HCT116 (cell line): ENCODE measurements at regions not wholly inside any gene's neighbourhood (a gene's known extent, or its start where the extent isn't known, plus 50 kb on each side); places are given as distances from the start of the nearest gene placed in this dataset.
"Not testable (repeated sequence)": the region's sequence is repeated elsewhere in the genome, so short reads cannot be mapped to it uniquely, and the experiment has no call there.

Experiments used
- ATAC-seq: fragments of 200-7000 bp; cut with Tn5 transposase; 2 replicates; pipeline ENCODE4 v1.9.1; 2020; ENCODE audit warnings: mild to moderate bottlenecking, moderate library complexity
- BruUV-seq: library from RNA; stranded (reverse); fragments of 400-500 nt; replicated peaks from 2 replicates; lab custom pipeline; 2021; lab: Mats Ljungman, UMichigan
- CTCF ChIA-PET: fragments of 300-600 bp; sonication (Branson Sonifier 250); formaldehyde crosslinking; loops from one replicate; lab custom pipeline; 2021; ENCODE audit warnings: antibody characterized with exemption; lab: Charles Lee
- POLR2A ChIA-PET: fragments of 300-600, 350-600 bp; sonication (Branson Sonifier 250); formaldehyde crosslinking; loops from one replicate; lab custom pipeline; 2021; ENCODE audit warnings: antibody characterized with exemption; lab: Charles Lee
- RAD21 ChIA-PET, 2 experiments: fragments of 300-600 bp; sonication (Branson Sonifier 250); formaldehyde crosslinking; loops; one replicate each; lab custom pipeline; 2023; ENCODE audit warnings: low total read pairs in 2 of 2; ENCODE audit not compliant: uncharacterized antibody in 2 of 2, unreplicated experiment in 2 of 2, low non-redundant PET in 1 of 2; lab: Charles Lee
- DNase-seq: peaks from one replicate; pipeline ENCODE4 v3.0.0-alpha.2; 2010; ENCODE audit warnings: low read depth, low spot score
- H2AFZ ChIP-seq: fragments of 200-600 bp; shearing (Covaris generic), sonication (generic); 2 replicates; pipeline ENCODE4 v1.6.1; 2017; ENCODE audit warnings: low read depth, mixed run types, mixed read lengths, antibody characterized with exemption, low read length; ENCODE audit not compliant: poor library complexity, severe bottlenecking
- H3K27ac ChIP-seq: 2 replicates; pipeline ENCODE4 v1.5.1; 2012; ENCODE audit warnings: low read depth, low read length
- H3K27me3 ChIP-seq: fragments of 200-600 bp; sonication (generic); 2 replicates; pipeline ENCODE4 v1.6.1; 2016; ENCODE audit warnings: mixed run types, low read length, mixed read lengths; ENCODE audit not compliant: insufficient read depth
- H3K36me3 ChIP-seq, 2 experiments: fragments of 200-500 bp in 1 of 2; fragments of 200-600 bp in 1 of 2; sonication (Bioruptor generic) in 1 of 2; sonication (generic) in 1 of 2; 2 replicates each; pipeline versions ENCODE4 v1.5.1 to v1.6.1; 2014 to 2016; ENCODE audit warnings: low read length in 2 of 2, inconsistent platforms in 1 of 2, mixed read lengths in 1 of 2, mixed run types in 1 of 2; ENCODE audit not compliant: insufficient read depth in 2 of 2, control insufficient read depth in 1 of 2
- H3K4me1 ChIP-seq, 2 experiments: fragments of 200-600 bp in 1 of 2; sonication (generic) in 1 of 2; 2 replicates each; pipeline versions ENCODE4 v1.5.1 to v1.6.1; 2012 to 2017; ENCODE audit warnings: low read length in 2 of 2, inconsistent platforms in 1 of 2, mild to moderate bottlenecking in 1 of 2, mixed read lengths in 1 of 2, mixed run types in 1 of 2, moderate library complexity in 1 of 2; ENCODE audit not compliant: insufficient read depth in 2 of 2, control insufficient read depth in 1 of 2
- H3K4me2 ChIP-seq: fragments of 200-600 bp; sonication (generic); 2 replicates; pipeline ENCODE4 v1.6.1; 2017; ENCODE audit warnings: mixed run types, low read length, mixed read lengths
- H3K4me3 ChIP-seq, 2 experiments: fragments of 200-600 bp in 1 of 2; sonication (generic) in 1 of 2; replicated peaks in 1 of 2; 2 replicates each; pipeline ENCODE4 v1.5.1; 2011 to 2016; ENCODE audit warnings: low read length in 2 of 2, control low read depth in 1 of 2, low read depth in 1 of 2, mild to moderate bottlenecking in 1 of 2, mixed read lengths in 1 of 2, mixed run types in 1 of 2
- H3K79me2 ChIP-seq: fragments of 200-600 bp; sonication (generic); 2 replicates; pipeline ENCODE4 v1.6.1; 2017; ENCODE audit warnings: mild to moderate bottlenecking, mixed run types, low read length, moderate library complexity, mixed read lengths; ENCODE audit not compliant: insufficient read depth
- H3K9ac ChIP-seq: fragments of 200-600 bp; sonication (generic); 2 replicates; pipeline ENCODE4 v1.6.1; 2016; ENCODE audit warnings: low read length, mixed read lengths
- H3K9me2 ChIP-seq: fragments of 200-600 bp; sonication (generic), shearing (Covaris generic); 2 replicates; pipeline ENCODE4 v1.6.1; 2017; ENCODE audit warnings: mixed run types, mild to moderate bottlenecking, moderate library complexity; ENCODE audit not compliant: insufficient read depth
- H3K9me3 ChIP-seq, 2 experiments: fragments of 200-500 bp in 1 of 2; fragments of 200-600 bp in 1 of 2; sonication (Bioruptor generic) in 1 of 2; sonication (generic) in 1 of 2; 2 replicates each; pipeline ENCODE4 v1.6.1; 2014 to 2017; ENCODE audit warnings: low read length in 2 of 2, mixed read lengths in 2 of 2, inconsistent platforms in 1 of 2, low read depth in 1 of 2, mild to moderate bottlenecking in 1 of 2, mixed run types in 1 of 2, moderate library complexity in 1 of 2; ENCODE audit not compliant: control insufficient read depth in 1 of 2, insufficient read depth in 1 of 2
- H4K20me1 ChIP-seq: fragments of 200-600 bp; sonication (generic), shearing (Covaris generic); 2 replicates; pipeline ENCODE4 v1.6.1; 2017; ENCODE audit warnings: mixed run types, mild to moderate bottlenecking, moderate library complexity; ENCODE audit not compliant: insufficient read depth
- CBX3 ChIP-seq: IDR thresholded peaks from 2 replicates; pipeline ENCODE4 v1.6.1; 2012; ENCODE audit warnings: low read depth
- CEBPB ChIP-seq: IDR thresholded peaks from 2 replicates; pipeline ENCODE4 v1.6.1; 2012; ENCODE audit warnings: low read depth
- EZH2 ChIP-seq: fragments of 200-600 bp; sonication (generic); IDR thresholded peaks from 2 replicates; pipeline ENCODE4 v1.6.1; 2017; ENCODE audit warnings: antibody characterized with exemption, mixed run types
- EZH2phosphoT487 ChIP-seq: fragments of 200-600 bp; IDR thresholded peaks from 2 replicates; pipeline ENCODE4 v1.6.1; 2018; ENCODE audit warnings: antibody characterized with exemption, borderline replicate concordance
- POLR2A ChIP-seq: IDR thresholded peaks from 2 replicates; pipeline ENCODE4 v1.7.0; 2011; ENCODE audit warnings: borderline replicate concordance; ENCODE audit not compliant: insufficient read depth, insufficient read length; ENCODE audit errors: extremely low read depth
- SP1 ChIP-seq: IDR thresholded peaks from 2 replicates; pipeline ENCODE4 v1.6.1; 2012; ENCODE audit warnings: low read depth
- TCF7L2 ChIP-seq: IDR thresholded peaks from 2 replicates; pipeline ENCODE4 v1.7.0; 2011; ENCODE audit warnings: borderline replicate concordance, inconsistent platforms; ENCODE audit not compliant: insufficient read depth, insufficient read length; ENCODE audit errors: extremely low read depth
- YY1 ChIP-seq: IDR thresholded peaks from 2 replicates; pipeline ENCODE4 v1.6.1; 2011; ENCODE audit warnings: low read length, low read depth, moderate library complexity, mild to moderate bottlenecking; ENCODE audit not compliant: insufficient replicate concordance; ENCODE audit errors: extremely low read depth
- intact Hi-C: fragments of 100-400 bp; cut with micrococcal nuclease; formaldehyde crosslinking; loops from 2 replicates; pipeline ENCODE4 v1.10.0; 2022
- TF ChIP-seq, protein P1 (sequence below): IDR thresholded peaks from 2 replicates; pipeline ENCODE4 v1.6.1; 2012; ENCODE audit warnings: low read depth

DNA sequence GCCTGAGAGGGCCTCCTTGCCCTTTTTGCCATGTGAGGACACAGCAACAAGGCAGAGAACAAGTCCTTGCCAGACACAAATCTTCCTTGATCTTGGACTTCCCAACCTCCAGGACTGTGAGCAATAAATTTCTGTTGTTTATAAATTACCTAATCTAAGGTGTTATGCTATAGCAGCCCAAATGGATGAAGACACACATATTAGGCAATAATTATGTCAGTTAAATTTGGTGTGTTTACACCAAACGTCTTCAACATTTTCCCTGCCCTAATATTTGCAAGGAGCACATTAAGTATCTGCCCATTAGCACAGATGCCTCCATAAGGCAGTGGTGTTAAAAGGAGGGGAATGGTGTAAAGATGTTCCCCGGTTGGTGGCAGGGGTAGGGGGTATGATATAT is 94.8 kb downstream of the ETS2 start:
- ChIA-PET POLR2A (no interaction called here), CTCF (no interaction called here), RAD21 (no interaction called here)
- intact Hi-C loops = no loop called here
- Histone ChIP-seq H4K20me1 (no peaks in the 10 kb centered on the region), H3K9ac (no peak overlapping the region), H3K4me3 (no peak overlapping the region), H3K4me2 (no peak overlapping the region), H3K27ac (no peak overlapping the region), H3K27me3 (no peaks in the 10 kb centered on the region), H3K9me3 (no peaks in the 10 kb centered on the region), H3K36me3 (no peaks in the 10 kb centered on the region), H3K4me1 (no peaks in the 10 kb centered on the region; a peak in 1 of 4 replicates), H2AFZ (no peak overlapping the region), H3K79me2 (no peaks in the 10 kb centered on the region), H3K9me2 (no peaks in the 10 kb centered on the region)
- no peak for TF ChIP-seq YY1
- ATAC-seq = no peak
- DNase-seq = no peak
- no TSS peak for BruUV-seq

DNA sequence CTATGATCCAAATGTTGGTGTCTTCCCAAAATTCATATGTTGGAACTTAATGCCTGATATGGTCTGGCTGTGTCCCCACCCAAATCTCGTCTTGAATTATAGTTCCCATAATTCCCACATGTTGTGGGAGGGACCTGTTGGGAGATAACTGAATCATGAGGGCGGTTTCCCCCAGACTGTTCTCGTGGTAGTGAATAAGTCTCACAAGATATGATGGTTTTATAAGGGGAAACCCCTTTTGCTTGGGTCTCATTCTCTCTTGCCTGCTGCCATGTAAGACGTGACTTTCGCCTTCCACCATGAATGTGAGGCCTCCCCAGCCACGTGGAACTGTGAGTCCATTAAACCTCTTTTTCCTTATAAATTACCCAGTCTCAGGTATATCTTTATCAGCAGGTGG is 94.3 kb downstream of the ETS2 start:
- H4K20me1 ChIP-seq, H2AFZ ChIP-seq, H3K9ac ChIP-seq, CTCF ChIA-PET, H3K4me1 ChIP-seq, H3K36me3 ChIP-seq, H3K9me3 ChIP-seq, H3K27me3 ChIP-seq, intact Hi-C loops, H3K27ac ChIP-seq, POLR2A ChIA-PET, BruUV-seq, RAD21 ChIA-PET, DNase-seq, H3K9me2 ChIP-seq, H3K79me2 ChIP-seq, H3K4me3 ChIP-seq, H3K4me2 ChIP-seq, ATAC-seq: not testable (repeated sequence)

DNA sequence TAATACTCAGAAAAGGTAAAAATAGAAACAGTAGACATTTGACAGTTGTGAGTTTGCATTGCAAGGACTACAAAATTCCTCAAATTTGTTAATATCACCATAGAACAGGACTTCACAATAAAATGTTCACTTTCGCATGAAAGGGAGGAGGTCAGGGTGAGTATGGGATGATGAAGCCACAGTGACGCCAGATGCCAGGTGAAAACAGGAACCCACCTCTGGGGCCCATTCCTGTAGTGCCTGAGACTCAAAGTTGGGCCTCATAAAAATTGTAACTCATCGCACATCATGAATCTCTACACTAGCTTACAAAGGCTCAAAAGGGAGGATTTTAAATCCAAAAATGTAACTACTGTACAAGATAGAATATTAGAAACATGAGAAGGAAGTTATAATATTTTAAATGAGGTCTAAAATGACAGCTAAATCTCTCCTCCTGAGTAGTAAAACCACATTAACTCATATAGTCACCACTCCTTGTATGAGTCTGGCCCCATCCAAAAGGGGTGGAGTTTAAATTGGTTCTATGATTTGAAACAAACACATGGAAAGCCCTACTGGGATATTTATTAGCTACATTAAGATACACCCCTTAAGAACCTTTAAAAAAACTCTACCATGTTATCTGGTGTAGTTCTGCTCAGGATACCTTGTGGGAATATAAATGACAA is 93.7 kb downstream of the ETS2 start:
- no peaks in the 10 kb centered on the region for H3K9me3 ChIP-seq
- no TSS peak for BruUV-seq
- ChIA-PET RAD21 (no interaction called here), CTCF (no interaction called here), POLR2A (no interaction called here)
- H3K27me3 ChIP-seq = no peaks in the 10 kb centered on the region
- DNase-seq (no peak), ATAC-seq (no peak)
- intact Hi-C loops = no loop called here
- no peak overlapping the region for H3K9ac ChIP-seq
- H3K9me2 ChIP-seq = no peaks in the 10 kb centered on the region
- H3K36me3 ChIP-seq = no peaks in the 10 kb centered on the region
- H3K4me2 ChIP-seq = no peak overlapping the region
- H4K20me1 ChIP-seq = no peaks in the 10 kb centered on the region
- H3K27ac ChIP-seq = no peak overlapping the region
- H3K79me2 ChIP-seq = no peaks in the 10 kb centered on the region
- no peak overlapping the region for H3K4me3 ChIP-seq
- no peak overlapping the region for H2AFZ ChIP-seq
- no peaks in the 10 kb centered on the region; a peak in 1 of 4 replicates for H3K4me1 ChIP-seq
- TF ChIP-seq EZH2 (no peak), EZH2phosphoT487 (no peak), POLR2A (no peak), SP1 (no peak), CEBPB (no peak), CBX3 (no peak), TCF7L2 (no peak)
- TF ChIP-seq, protein P1, sequence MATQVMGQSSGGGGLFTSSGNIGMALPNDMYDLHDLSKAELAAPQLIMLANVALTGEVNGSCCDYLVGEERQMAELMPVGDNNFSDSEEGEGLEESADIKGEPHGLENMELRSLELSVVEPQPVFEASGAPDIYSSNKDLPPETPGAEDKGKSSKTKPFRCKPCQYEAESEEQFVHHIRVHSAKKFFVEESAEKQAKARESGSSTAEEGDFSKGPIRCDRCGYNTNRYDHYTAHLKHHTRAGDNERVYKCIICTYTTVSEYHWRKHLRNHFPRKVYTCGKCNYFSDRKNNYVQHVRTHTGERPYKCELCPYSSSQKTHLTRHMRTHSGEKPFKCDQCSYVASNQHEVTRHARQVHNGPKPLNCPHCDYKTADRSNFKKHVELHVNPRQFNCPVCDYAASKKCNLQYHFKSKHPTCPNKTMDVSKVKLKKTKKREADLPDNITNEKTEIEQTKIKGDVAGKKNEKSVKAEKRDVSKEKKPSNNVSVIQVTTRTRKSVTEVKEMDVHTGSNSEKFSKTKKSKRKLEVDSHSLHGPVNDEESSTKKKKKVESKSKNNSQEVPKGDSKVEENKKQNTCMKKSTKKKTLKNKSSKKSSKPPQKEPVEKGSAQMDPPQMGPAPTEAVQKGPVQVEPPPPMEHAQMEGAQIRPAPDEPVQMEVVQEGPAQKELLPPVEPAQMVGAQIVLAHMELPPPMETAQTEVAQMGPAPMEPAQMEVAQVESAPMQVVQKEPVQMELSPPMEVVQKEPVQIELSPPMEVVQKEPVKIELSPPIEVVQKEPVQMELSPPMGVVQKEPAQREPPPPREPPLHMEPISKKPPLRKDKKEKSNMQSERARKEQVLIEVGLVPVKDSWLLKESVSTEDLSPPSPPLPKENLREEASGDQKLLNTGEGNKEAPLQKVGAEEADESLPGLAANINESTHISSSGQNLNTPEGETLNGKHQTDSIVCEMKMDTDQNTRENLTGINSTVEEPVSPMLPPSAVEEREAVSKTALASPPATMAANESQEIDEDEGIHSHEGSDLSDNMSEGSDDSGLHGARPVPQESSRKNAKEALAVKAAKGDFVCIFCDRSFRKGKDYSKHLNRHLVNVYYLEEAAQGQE = no peak
